Transverse colon (tissue), 4 donors: ENCODE measurements at regions not wholly inside any gene's neighbourhood (a gene's known extent, or its start where the extent isn't known, plus 50 kb on each side); places are given as distances from the start of the nearest gene placed in this dataset.

Source experiments
- DNase-seq: peaks from one replicate; pipeline ENCODE4 v3.0.0-alpha.2; 2019
- H3K27ac ChIP-seq, 4 donors: fragments of 200-600 bp; sonication (generic); 2 replicates each; pipeline ENCODE4 v1.5.1; 2016 to 2018; ENCODE audit warnings: inconsistent platforms in 4 of 4
- H3K27me3 ChIP-seq: fragments of 200-600 bp; sonication (generic); 2 replicates; pipeline ENCODE4 v1.5.1; 2017; ENCODE audit warnings: inconsistent platforms
- H3K36me3 ChIP-seq, 4 donors: fragments of 200-600 bp; sonication (generic); 2 replicates each; pipeline ENCODE4 v1.5.1; 2017 to 2019; ENCODE audit warnings: inconsistent platforms in 4 of 4
- H3K4me1 ChIP-seq, 4 donors: fragments of 200-600 bp; sonication (generic); 2 replicates each; pipeline ENCODE4 v1.5.1; 2017 to 2020; ENCODE audit warnings: inconsistent platforms in 4 of 4
- H3K4me3 ChIP-seq, 4 donors: fragments of 200-600 bp; sonication (generic); 1 replicate in 1 of 4; 2 replicates in 3 of 4; pipeline versions ENCODE4 v1.5.1 to v1.6.1; 2017 to 2019; ENCODE audit warnings: inconsistent platforms in 4 of 4
- H3K9me3 ChIP-seq, 2 donors: fragments of 200-600 bp; sonication (generic); 2 replicates each; pipeline ENCODE4 v1.5.1; 2017 to 2019; ENCODE audit warnings: inconsistent platforms in 2 of 2
- EP300 ChIP-seq: sonication (generic); formaldehyde crosslinking; IDR thresholded peaks from one replicate; pipeline ENCODE4 v1.6.1; 2017; ENCODE audit warnings: antibody characterized with exemption, low read depth
- POLR2A ChIP-seq: fragments of 450-650 bp; IDR thresholded peaks from one replicate; pipeline ENCODE4 v1.6.1; 2016; ENCODE audit warnings: antibody characterized with exemption, mild to moderate bottlenecking, moderate library complexity
- POLR2AphosphoS5 ChIP-seq, 3 donors: sonication (generic); formaldehyde crosslinking; IDR thresholded peaks; one replicate each; pipeline ENCODE4 v1.6.1; 2016; ENCODE audit warnings: antibody characterized with exemption in 3 of 3
- WGBS, 2 donors: methylation state at CpG; one replicate each; pipeline ENCODE4 v1.1.5; 2018; ENCODE audit warnings: low coverage in 1 of 2; 5-methylcytosine and 5-hydroxymethylcytosine counted together
- in situ Hi-C, 4 donors: fragments of 200-750 bp; cut with MboI; loops; one replicate each; pipeline versions ENCODE4 v1.15.0 to v1.15.1; 2017; ENCODE audit warnings: low sequenced_read_pairs in 3 of 4, low pct_ligation_motif_present in 1 of 4, low pct_unique_long_range_greater_than_20kb in 1 of 4
- intact Hi-C: fragments of 100-400 bp; cut with DNase I; formaldehyde crosslinking; loops from one replicate; pipeline ENCODE4 v1.15.1; 2023; ENCODE audit warnings: low total_unique reads
- TF ChIP-seq, protein P1 (sequence below), 5 experiments: fragments of 200-600 bp in 3 of 5; fragments of 450-650 bp in 2 of 5; sonication (generic) in 3 of 5; IDR thresholded peaks; 1 replicate in 2 of 5; 2 replicates in 3 of 5; pipeline ENCODE4 v1.5.1; 2016 to 2017; ENCODE audit warnings: antibody characterized with exemption in 5 of 5, inconsistent platforms in 3 of 5, mild to moderate bottlenecking in 2 of 5, moderate library complexity in 1 of 5

DNA sequence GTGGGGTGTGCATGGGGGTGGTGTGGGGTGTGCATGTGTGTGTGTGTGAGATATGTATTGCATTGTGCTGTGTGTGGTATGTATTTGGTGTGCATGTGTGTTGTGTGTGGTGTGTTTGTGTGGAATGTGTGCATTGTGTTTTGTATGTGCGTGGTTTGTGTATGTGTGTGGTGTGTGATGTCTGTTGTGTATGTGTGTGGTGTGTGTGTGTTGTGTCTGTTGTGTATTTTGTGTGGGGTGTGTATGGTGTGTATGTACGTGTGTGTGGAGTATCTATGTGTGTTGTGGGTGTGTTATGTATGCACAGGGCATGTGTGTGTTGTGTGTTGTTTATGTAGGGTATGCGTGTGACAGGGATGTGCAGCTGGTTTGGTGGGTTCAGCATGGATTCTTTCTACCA is 67.8 kb upstream of the COG2 start:
- H3K27ac ChIP-seq = no peak overlapping the region

DNA sequence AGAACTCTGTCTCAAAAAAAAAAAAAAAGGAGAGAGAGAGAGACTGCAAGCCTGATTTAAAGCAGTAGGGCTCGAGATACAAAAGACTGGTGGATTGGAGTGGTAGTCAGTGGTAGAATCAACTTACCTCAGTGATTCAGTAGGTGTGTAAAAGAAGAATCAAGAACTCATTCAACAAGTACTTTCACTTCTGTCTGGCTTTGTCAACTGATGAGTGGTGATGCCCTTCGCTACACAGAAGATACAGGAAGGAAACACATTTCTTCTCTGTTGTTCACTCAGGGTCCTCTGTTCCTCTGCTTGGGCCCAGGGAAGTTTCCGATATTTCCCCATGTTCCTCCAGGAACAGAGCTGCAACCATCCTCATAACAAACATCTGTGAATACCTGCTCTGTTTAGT is 68.6 kb upstream of the COG2 start:
- DNase-seq = no peak
- Histone ChIP-seq H3K4me3 (no peak overlapping the region), H3K4me1 (peaks cover 2 to 58% (median 43%) of the 10 kb centered on the region in 4 donors), H3K27me3 (no peaks in the 10 kb centered on the region), H3K27ac (peak overlapping the region; percentile 82 to 88 (median 84)), H3K9me3 (no peaks in the 10 kb centered on the region), H3K36me3 (no peaks in the 10 kb centered on the region)
- TF ChIP-seq POLR2A = no peak
- TF ChIP-seq POLR2AphosphoS5 (IDR thresholded peaks at IDR 0.05) = no peak
- TF ChIP-seq EP300 = no peak
- TF ChIP-seq, protein P1, sequence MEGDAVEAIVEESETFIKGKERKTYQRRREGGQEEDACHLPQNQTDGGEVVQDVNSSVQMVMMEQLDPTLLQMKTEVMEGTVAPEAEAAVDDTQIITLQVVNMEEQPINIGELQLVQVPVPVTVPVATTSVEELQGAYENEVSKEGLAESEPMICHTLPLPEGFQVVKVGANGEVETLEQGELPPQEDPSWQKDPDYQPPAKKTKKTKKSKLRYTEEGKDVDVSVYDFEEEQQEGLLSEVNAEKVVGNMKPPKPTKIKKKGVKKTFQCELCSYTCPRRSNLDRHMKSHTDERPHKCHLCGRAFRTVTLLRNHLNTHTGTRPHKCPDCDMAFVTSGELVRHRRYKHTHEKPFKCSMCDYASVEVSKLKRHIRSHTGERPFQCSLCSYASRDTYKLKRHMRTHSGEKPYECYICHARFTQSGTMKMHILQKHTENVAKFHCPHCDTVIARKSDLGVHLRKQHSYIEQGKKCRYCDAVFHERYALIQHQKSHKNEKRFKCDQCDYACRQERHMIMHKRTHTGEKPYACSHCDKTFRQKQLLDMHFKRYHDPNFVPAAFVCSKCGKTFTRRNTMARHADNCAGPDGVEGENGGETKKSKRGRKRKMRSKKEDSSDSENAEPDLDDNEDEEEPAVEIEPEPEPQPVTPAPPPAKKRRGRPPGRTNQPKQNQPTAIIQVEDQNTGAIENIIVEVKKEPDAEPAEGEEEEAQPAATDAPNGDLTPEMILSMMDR (IDR thresholded peaks at IDR 0.05) = no peak
- in situ Hi-C loops = no loop called here
- WGBS, 2 donors = 70 to 74% methylated on average over 2 to 3 of the region's 3 CpGs
- intact Hi-C loops = no loop called here

More for the DNA sequence above, 67.8 kb upstream of the COG2 start:
- Histone ChIP-seq H3K36me3 (no peaks in the 10 kb centered on the region), H3K27me3 (no peaks in the 10 kb centered on the region), H3K4me1 (peaks cover 2 to 58% (median 43%) of the 10 kb centered on the region in 4 donors), H3K9me3 (no peaks in the 10 kb centered on the region), H3K4me3 (no peak overlapping the region)
- WGBS, 2 donors = 73 to 77% methylated on average over 2 to 3 of the region's 3 CpGs
- TF ChIP-seq POLR2AphosphoS5 (IDR thresholded peaks at IDR 0.05) (no peak), EP300 (no peak), POLR2A (no peak)
- TF ChIP-seq, protein P1 (IDR thresholded peaks at IDR 0.05) = no peak
- intact Hi-C loops = no loop called here
- DNase-seq = no peak
- in situ Hi-C loops = no loop called here

DNA sequence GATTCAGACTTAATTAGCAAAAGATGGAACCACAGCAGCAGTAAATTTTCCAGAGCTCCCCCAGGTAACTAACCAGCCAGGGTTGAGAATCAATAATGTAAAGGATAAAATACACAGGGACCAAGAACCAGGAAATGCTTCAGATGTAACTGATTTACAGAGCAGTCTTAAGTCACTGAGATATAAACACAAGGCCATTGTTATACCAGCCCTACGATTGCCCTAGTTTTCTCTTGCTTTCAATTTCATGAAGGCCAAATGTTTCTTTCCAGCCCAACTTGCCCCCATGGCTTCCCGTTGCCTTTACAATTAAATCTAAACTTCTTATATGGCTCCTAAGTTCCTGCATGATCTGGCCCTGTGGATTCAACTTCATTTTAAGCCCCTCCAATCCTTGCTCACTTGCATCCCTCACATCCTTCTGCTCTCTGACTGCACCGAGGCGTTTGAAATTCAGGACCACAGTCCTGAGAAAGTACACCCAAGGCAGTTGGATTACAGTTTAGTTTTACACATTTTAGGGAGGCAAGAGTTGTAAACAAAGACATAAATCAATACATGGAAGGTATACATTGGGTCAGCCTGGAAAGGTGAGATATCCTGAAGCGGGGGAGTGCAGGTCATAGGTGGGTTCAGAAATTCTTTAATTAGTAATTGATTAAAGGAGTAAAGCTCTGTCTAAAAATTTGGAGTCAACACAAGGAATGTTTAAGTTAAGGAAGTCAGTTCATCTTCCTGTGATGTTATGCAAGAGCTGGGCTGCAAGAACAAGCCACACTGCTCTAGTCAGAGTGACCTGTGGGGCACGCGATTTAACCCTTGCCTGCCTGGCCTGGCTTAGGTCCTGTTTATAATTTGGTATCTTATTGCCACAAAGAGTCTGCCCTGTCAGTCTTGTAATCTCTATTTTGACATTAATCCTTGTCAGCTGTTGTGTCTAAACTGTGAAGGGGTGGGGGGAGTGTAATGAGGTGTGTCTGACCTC is 69.9 kb upstream of the COG2 start:
- H3K27me3 ChIP-seq = no peaks in the 10 kb centered on the region
- H3K36me3 ChIP-seq = no peaks in the 10 kb centered on the region
- H3K4me3 ChIP-seq = peak overlapping the region in 1 of 4 donors; percentile 21
- in situ Hi-C loops (no loop called here), intact Hi-C loops (no loop called here)
- TF ChIP-seq, protein P1 (IDR thresholded peaks at IDR 0.05) = peak in 1 of 5 experiments; percentile 11
- TF ChIP-seq POLR2AphosphoS5 (IDR thresholded peaks at IDR 0.05) = peak in 1 of 3 donors; percentile 17
- no peak for TF ChIP-seq POLR2A
- H3K9me3 ChIP-seq = no peaks in the 10 kb centered on the region
- peaks cover 2 to 66% (median 47%) of the 10 kb centered on the region in 4 donors for H3K4me1 ChIP-seq
- 17 to 35% methylated on average over 4 to 7 of the region's 7 CpGs for WGBS, 2 donors
- peak overlapping the region; percentile 82 to 88 (median 84) for H3K27ac ChIP-seq
- peak; percentile 65 for DNase-seq

DNA sequence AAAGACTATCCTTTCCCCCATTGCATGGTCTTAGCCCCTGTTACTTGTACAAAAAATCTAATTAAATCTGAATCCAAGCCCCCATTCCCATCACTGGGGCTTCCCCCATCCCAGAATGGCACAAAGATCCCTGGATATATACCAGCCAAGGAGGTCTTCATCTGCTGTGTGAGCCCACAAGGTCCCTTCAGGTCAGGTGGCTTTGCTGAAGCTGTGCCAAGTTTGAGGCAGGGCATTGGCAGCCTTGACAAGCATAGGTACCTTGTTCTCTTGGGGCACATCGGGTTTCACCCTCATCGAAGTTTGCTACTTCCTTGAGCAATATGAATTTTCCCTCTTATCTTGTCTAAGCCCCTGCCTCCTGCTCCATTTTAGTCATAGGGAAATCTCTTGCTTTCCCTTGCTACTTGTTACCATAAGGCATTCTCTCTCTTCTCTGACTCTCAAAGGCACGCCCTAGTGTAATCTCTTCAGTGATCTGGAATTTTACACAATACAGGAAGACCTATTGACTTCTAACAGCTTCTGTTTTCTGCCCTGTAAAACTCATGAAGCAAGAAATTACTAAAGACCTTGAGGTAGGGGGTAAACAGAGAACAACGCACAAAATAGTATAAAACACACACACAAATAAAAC is 71.4 kb upstream of the COG2 start:
- TF ChIP-seq POLR2A = no peak
- TF ChIP-seq, protein P1 (IDR thresholded peaks at IDR 0.05) = no peak
- no peak for TF ChIP-seq EP300
- TF ChIP-seq POLR2AphosphoS5 (IDR thresholded peaks at IDR 0.05) = no peak
- Histone ChIP-seq H3K4me3 (no peak overlapping the region), H3K4me1 (peaks cover 2 to 62% (median 41%) of the 10 kb centered on the region in 4 donors), H3K36me3 (no peaks in the 10 kb centered on the region), H3K27me3 (no peaks in the 10 kb centered on the region), H3K9me3 (no peaks in the 10 kb centered on the region), H3K27ac (peak overlapping the region; percentile 82 to 88 (median 84))
- WGBS, 2 donors = 27 to 47% methylated on average over 2 to 4 of the region's 4 CpGs
- intact Hi-C loops = no loop called here
- DNase-seq = peak; percentile 52
- in situ Hi-C loops = no loop called here
